Mesenchymal stem cell (in vitro differentiated cells and primary cell): ENCODE measurements at regions not wholly inside any gene's neighbourhood (a gene's known extent, or its start where the extent isn't known, plus 50 kb on each side); places are given as distances from the start of the nearest gene placed in this dataset.

ENCODE experiments used
- DNase-seq: peaks from one replicate; pipeline ENCODE4 v3.0.0-alpha.2; 2013
- H2AFZ ChIP-seq: one replicate; pipeline ENCODE4 v1.6.1; 2013; ENCODE audit warnings: low read depth, mild to moderate bottlenecking, control low read depth, inconsistent platforms, low read length, moderate library complexity
- H2AK5ac ChIP-seq: 2 replicates; pipeline ENCODE4 v1.6.1; 2013; ENCODE audit warnings: low read length, moderate library complexity, mild to moderate bottlenecking, inconsistent platforms; ENCODE audit not compliant: severe bottlenecking
- H2BK120ac ChIP-seq: one replicate; pipeline ENCODE4 v1.6.1; 2013; ENCODE audit warnings: low read depth, mild to moderate bottlenecking, inconsistent platforms, low read length, moderate library complexity
- H2BK12ac ChIP-seq, 2 experiments: one replicate each; pipeline ENCODE4 v1.6.1; 2013; ENCODE audit warnings: inconsistent platforms in 2 of 2, low read length in 2 of 2, mild to moderate bottlenecking in 2 of 2, moderate library complexity in 2 of 2, control low read depth in 1 of 2
- H2BK15ac ChIP-seq: one replicate; pipeline ENCODE4 v1.6.1; 2013; ENCODE audit warnings: mild to moderate bottlenecking, low read depth, inconsistent platforms; ENCODE audit not compliant: poor library complexity, severe bottlenecking
- H2BK5ac ChIP-seq: 2 replicates; pipeline ENCODE4 v1.6.1; 2013; ENCODE audit warnings: low read depth, mild to moderate bottlenecking, low read length, control low read depth, inconsistent platforms; ENCODE audit not compliant: poor library complexity, severe bottlenecking
- H3K14ac ChIP-seq, 2 experiments: one replicate each; pipeline ENCODE4 v1.6.1; 2013; ENCODE audit warnings: inconsistent platforms in 2 of 2, low read length in 2 of 2, control low read depth in 1 of 2, mild to moderate bottlenecking in 1 of 2, moderate library complexity in 1 of 2
- H3K18ac ChIP-seq, 2 experiments: one replicate each; pipeline ENCODE4 v1.6.1; 2013; ENCODE audit warnings: inconsistent platforms in 2 of 2, low read length in 2 of 2, control low read depth in 1 of 2, low read depth in 1 of 2, mild to moderate bottlenecking in 1 of 2
- H3K23ac ChIP-seq, 2 experiments: one replicate each; pipeline ENCODE4 v1.6.1; 2013; ENCODE audit warnings: inconsistent platforms in 2 of 2, low read length in 2 of 2, mild to moderate bottlenecking in 2 of 2, moderate library complexity in 2 of 2, control low read depth in 1 of 2
- H3K27ac ChIP-seq: 2 replicates; pipeline ENCODE4 v1.5.1; 2013; ENCODE audit warnings: mild to moderate bottlenecking, moderate library complexity, low read length, control low read depth, inconsistent platforms; ENCODE audit not compliant: poor library complexity, severe bottlenecking
- H3K27me3 ChIP-seq, 2 experiments: 2 replicates each; pipeline versions ENCODE4 v1.6.1 to v1.7.0; 2013; ENCODE audit warnings: low read length in 2 of 2, mild to moderate bottlenecking in 2 of 2, moderate library complexity in 2 of 2, control low read depth in 1 of 2, inconsistent platforms in 1 of 2; ENCODE audit not compliant: control insufficient read depth in 1 of 2, insufficient read depth in 1 of 2
- H3K36me3 ChIP-seq, 2 experiments: 2 replicates each; pipeline versions ENCODE4 v1.6.1 to v1.7.0; 2013; ENCODE audit warnings: low read length in 2 of 2, control low read depth in 1 of 2, inconsistent platforms in 1 of 2, low read depth in 1 of 2, mild to moderate bottlenecking in 1 of 2; ENCODE audit not compliant: insufficient read depth in 2 of 2, control insufficient read depth in 1 of 2
- H3K4ac ChIP-seq, 2 experiments: one replicate each; pipeline ENCODE4 v1.6.1; 2013; ENCODE audit warnings: inconsistent platforms in 2 of 2, low read length in 2 of 2, mild to moderate bottlenecking in 2 of 2, moderate library complexity in 2 of 2, control low read depth in 1 of 2, low read depth in 1 of 2
- H3K4me1 ChIP-seq: 2 replicates; pipeline ENCODE4 v1.6.1; 2013; ENCODE audit warnings: low read depth, low read length, control low read depth; ENCODE audit not compliant: control insufficient read depth, insufficient read depth
- H3K4me2 ChIP-seq: 2 replicates; pipeline ENCODE4 v1.6.1; 2013; ENCODE audit warnings: low read length, mild to moderate bottlenecking, inconsistent platforms; ENCODE audit not compliant: poor library complexity, severe bottlenecking
- H3K4me3 ChIP-seq, 2 experiments: 2 replicates each; pipeline versions ENCODE4 v1.5.1 to v1.7.0; 2013; ENCODE audit warnings: low read length in 2 of 2, mild to moderate bottlenecking in 2 of 2, control low read depth in 1 of 2, low read depth in 1 of 2; ENCODE audit not compliant: insufficient read depth in 1 of 2
- H3K79me1 ChIP-seq: replicated peaks from 2 replicates; pipeline ENCODE4 v1.6.1; 2013; ENCODE audit warnings: mild to moderate bottlenecking, control low read depth, low read length, inconsistent platforms; ENCODE audit not compliant: poor library complexity, severe bottlenecking
- H3K9ac ChIP-seq: 2 replicates; pipeline ENCODE4 v1.7.0; 2013; ENCODE audit warnings: mild to moderate bottlenecking, low read length, moderate library complexity
- H3K9me3 ChIP-seq: 2 replicates; pipeline ENCODE4 v1.7.0; 2013; ENCODE audit warnings: mild to moderate bottlenecking, low read length; ENCODE audit not compliant: control insufficient read depth
- H4K8ac ChIP-seq: one replicate; pipeline ENCODE4 v1.6.1; 2013; ENCODE audit warnings: inconsistent platforms, mild to moderate bottlenecking, low read length, moderate library complexity
- H4K91ac ChIP-seq: one replicate; pipeline ENCODE4 v1.6.1; 2013; ENCODE audit warnings: mild to moderate bottlenecking, low read length, inconsistent platforms
- WGBS: methylation state at CpG from one replicate; pipeline ENCODE4 v1.1.7; 2013; ENCODE audit warnings: mixed read lengths; 5-methylcytosine and 5-hydroxymethylcytosine counted together

GRCh38 chr17:78300962-78301820 is 58.7 kb downstream of the SOCS3 start:
- Histone ChIP-seq H2BK12ac (peak overlapping the region in 1 of 2 experiments; percentile 29), H3K9ac (no peak overlapping the region), H2AK5ac (no peak overlapping the region), H3K79me1 (no peaks in the 10 kb centered on the region), H4K8ac (no peak overlapping the region), H3K9me3 (no peaks in the 10 kb centered on the region), H3K23ac (no peak overlapping the region), H3K4me3 (no peak overlapping the region), H3K4me1 (peaks cover 8% of the 10 kb centered on the region), H2BK5ac (no peak overlapping the region), H3K27me3 (no peaks in the 10 kb centered on the region), H3K14ac (peak overlapping the region in 1 of 2 experiments; percentile 61), H4K91ac (no peak overlapping the region), H3K27ac (no peak overlapping the region), H3K4ac (no peak overlapping the region), H2BK15ac (peak overlapping the region; percentile 60), H3K4me2 (no peak overlapping the region), H3K18ac (no peak overlapping the region), H3K36me3 (no peaks in the 10 kb centered on the region), H2BK120ac (no peak overlapping the region), H2AFZ (no peak overlapping the region)
- WGBS, result 88% methylated on average over 19 of the region's 19 CpGs
- peak; percentile 13 for DNase-seq

- H3K9ac ChIP-seq, result no peak overlapping the region
- H3K18ac ChIP-seq, result peak overlapping the region in 1 of 2 experiments; percentile 11
- no peak overlapping the region for H3K23ac ChIP-seq
- H2BK15ac ChIP-seq, result peak overlapping the region; percentile 57
- no peaks in the 10 kb centered on the region for H3K36me3 ChIP-seq
- no peaks in the 10 kb centered on the region for H3K27me3 ChIP-seq
- no peak overlapping the region for H3K4me2 ChIP-seq
- H3K79me1 ChIP-seq, result no peaks in the 10 kb centered on the region
- no peak overlapping the region for H3K14ac ChIP-seq
- WGBS, result 86% methylated on average over 11 of the region's 11 CpGs
- H4K91ac ChIP-seq, result no peak overlapping the region
- no peak overlapping the region for H3K27ac ChIP-seq
- H3K9me3 ChIP-seq, result no peaks in the 10 kb centered on the region
- H2AFZ ChIP-seq, result no peak overlapping the region
- H2BK5ac ChIP-seq, result no peak overlapping the region
- H4K8ac ChIP-seq, result no peak overlapping the region
- peaks cover 11% of the 10 kb centered on the region for H3K4me1 ChIP-seq
- H2AK5ac ChIP-seq, result no peak overlapping the region
- no peak overlapping the region for H3K4ac ChIP-seq
- no peak for DNase-seq
- H2BK120ac ChIP-seq, result no peak overlapping the region
- peak overlapping the region in 1 of 2 experiments; percentile 11 for H2BK12ac ChIP-seq
- no peak overlapping the region for H3K4me3 ChIP-seq
These were observed 60.8 kb downstream of the SOCS3 start for GRCh38 chr17:78299049-78299448.

- H2AK5ac ChIP-seq, result no peak overlapping the region
- peaks cover 7% of the 10 kb centered on the region for H3K4me1 ChIP-seq
- no peaks in the 10 kb centered on the region for H3K9me3 ChIP-seq
- DNase-seq, result peak; percentile 38
- no peaks in the 10 kb centered on the region for H3K36me3 ChIP-seq
- no peak overlapping the region for H2BK120ac ChIP-seq
- no peak overlapping the region for H2BK12ac ChIP-seq
- H3K4me3 ChIP-seq, result no peak overlapping the region
- H2BK15ac ChIP-seq, result no peak overlapping the region
- 79% methylated on average over 15 of the region's 15 CpGs for WGBS
- no peaks in the 10 kb centered on the region for H3K27me3 ChIP-seq
- H4K91ac ChIP-seq, result no peak overlapping the region
- no peak overlapping the region for H3K18ac ChIP-seq
- no peak overlapping the region for H3K23ac ChIP-seq
- H3K9ac ChIP-seq, result no peak overlapping the region
- no peak overlapping the region for H3K14ac ChIP-seq
- no peak overlapping the region for H3K4me2 ChIP-seq
- no peak overlapping the region for H3K4ac ChIP-seq
- H4K8ac ChIP-seq, result peak overlapping the region; percentile 68
- H3K79me1 ChIP-seq, result no peaks in the 10 kb centered on the region
- no peak overlapping the region for H2BK5ac ChIP-seq
- H3K27ac ChIP-seq, result no peak overlapping the region
- no peak overlapping the region for H2AFZ ChIP-seq
These were observed 63.3 kb downstream of the TMEM235 start for GRCh38 chr17:78294776-78295175.

- no peak overlapping the region for H2BK15ac ChIP-seq
- no peaks in the 10 kb centered on the region for H3K36me3 ChIP-seq
- peak overlapping the region in 1 of 2 experiments; percentile 49 for H2BK12ac ChIP-seq
- H3K4me2 ChIP-seq, result no peak overlapping the region
- H3K4me1 ChIP-seq, result peaks cover 7% of the 10 kb centered on the region
- no peak overlapping the region for H2AK5ac ChIP-seq
- H3K27me3 ChIP-seq, result no peaks in the 10 kb centered on the region
- H4K91ac ChIP-seq, result no peak overlapping the region
- H3K79me1 ChIP-seq, result no peaks in the 10 kb centered on the region
- H2BK5ac ChIP-seq, result no peak overlapping the region
- no peaks in the 10 kb centered on the region for H3K9me3 ChIP-seq
- H4K8ac ChIP-seq, result peak overlapping the region; percentile 68
- no peak overlapping the region for H3K18ac ChIP-seq
- DNase-seq, result no peak
- H3K4ac ChIP-seq, result no peak overlapping the region
- H3K23ac ChIP-seq, result no peak overlapping the region
- H2BK120ac ChIP-seq, result no peak overlapping the region
- H3K9ac ChIP-seq, result no peak overlapping the region
- H3K14ac ChIP-seq, result no peak overlapping the region
- WGBS, result 88% methylated on average over 9 of the region's 9 CpGs
- H3K4me3 ChIP-seq, result no peak overlapping the region
- H3K27ac ChIP-seq, result no peak overlapping the region
- H2AFZ ChIP-seq, result no peak overlapping the region
These were observed 62.9 kb downstream of the TMEM235 start for GRCh38 chr17:78294356-78294755.
